ENCODE measurements at regions not wholly inside any gene's neighbourhood (a gene's known extent, or its start where the extent isn't known, plus 50 kb on each side); places are given as distances from the start of the nearest gene placed in this dataset.
A peak's percentile ranks its signal among the peaks of the same experiment; 100 is the strongest.
"Not testable (repeated sequence)": the region's sequence is repeated elsewhere in the genome, so short reads cannot be mapped to it uniquely, and the experiment has no call there.

DNA sequence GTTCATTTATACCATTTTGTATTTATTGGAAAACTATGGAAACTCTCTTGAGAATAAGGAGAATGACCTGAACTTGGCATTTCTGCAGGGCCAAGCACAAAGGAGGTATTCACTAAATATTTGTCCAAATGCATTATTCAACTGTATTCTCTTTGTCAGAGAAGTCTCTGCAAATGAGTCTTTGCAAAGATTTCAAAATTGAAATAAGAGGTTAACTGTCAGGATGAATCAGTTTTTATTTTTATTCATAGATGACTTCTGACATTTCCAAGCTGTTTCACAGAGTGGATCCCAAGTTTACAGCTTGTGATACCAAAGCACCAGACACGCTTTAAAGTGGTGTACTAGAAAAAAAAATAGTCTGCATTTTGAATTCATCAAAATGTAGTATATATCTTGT lies 131.6 kb downstream of the UTRN start:
- intact Hi-C loops (cut with micrococcal nuclease) = no loop called here
- H3K36me3 Mint-ChIP-seq (ENCODE audit: low read depth) = peaks cover 4% of the 10 kb centered on the region
- peaks cover 40% of the 10 kb centered on the region for H3K4me1 Mint-ChIP-seq (ENCODE audit: low read depth)
- no peaks in the 10 kb centered on the region for H3K27me3 Mint-ChIP-seq
- H3K4me3 Mint-ChIP-seq = no peak overlapping the region
- H3K27ac Mint-ChIP-seq = no peak overlapping the region
- no peaks in the 10 kb centered on the region for H3K9me3 Mint-ChIP-seq
- TF ChIP-seq, protein P1, sequence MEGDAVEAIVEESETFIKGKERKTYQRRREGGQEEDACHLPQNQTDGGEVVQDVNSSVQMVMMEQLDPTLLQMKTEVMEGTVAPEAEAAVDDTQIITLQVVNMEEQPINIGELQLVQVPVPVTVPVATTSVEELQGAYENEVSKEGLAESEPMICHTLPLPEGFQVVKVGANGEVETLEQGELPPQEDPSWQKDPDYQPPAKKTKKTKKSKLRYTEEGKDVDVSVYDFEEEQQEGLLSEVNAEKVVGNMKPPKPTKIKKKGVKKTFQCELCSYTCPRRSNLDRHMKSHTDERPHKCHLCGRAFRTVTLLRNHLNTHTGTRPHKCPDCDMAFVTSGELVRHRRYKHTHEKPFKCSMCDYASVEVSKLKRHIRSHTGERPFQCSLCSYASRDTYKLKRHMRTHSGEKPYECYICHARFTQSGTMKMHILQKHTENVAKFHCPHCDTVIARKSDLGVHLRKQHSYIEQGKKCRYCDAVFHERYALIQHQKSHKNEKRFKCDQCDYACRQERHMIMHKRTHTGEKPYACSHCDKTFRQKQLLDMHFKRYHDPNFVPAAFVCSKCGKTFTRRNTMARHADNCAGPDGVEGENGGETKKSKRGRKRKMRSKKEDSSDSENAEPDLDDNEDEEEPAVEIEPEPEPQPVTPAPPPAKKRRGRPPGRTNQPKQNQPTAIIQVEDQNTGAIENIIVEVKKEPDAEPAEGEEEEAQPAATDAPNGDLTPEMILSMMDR (IDR thresholded peaks at IDR 0.05) = no peak
- no peak for ATAC-seq
- CTCF ChIA-PET = interaction anchor here (1.2 kb wide), 1 partner anchor 22 kb away, joined by 3 read pairs; no protein-coding TSS in a partner anchor
- no peak for DNase-seq
- POLR2A ChIA-PET = no interaction called here

GRCh38 chr6:144417681-144418080 lies 132.5 kb downstream of the UTRN start:
- H3K9me3 Mint-ChIP-seq = no peaks in the 10 kb centered on the region
- peaks cover 41% of the 10 kb centered on the region for H3K4me1 Mint-ChIP-seq (ENCODE audit: low read depth)
- ATAC-seq (no peak), DNase-seq (no peak)
- no peak overlapping the region for H3K4me3 Mint-ChIP-seq
- POLR2A ChIA-PET = no interaction called here
- CTCF ChIA-PET = interaction anchor here (1.2 kb wide), 1 partner anchor 21 kb away, joined by 3 read pairs; no protein-coding TSS in a partner anchor
- TF ChIP-seq, protein P1 (IDR thresholded peaks at IDR 0.05) = no peak
- intact Hi-C loops (cut with micrococcal nuclease) = no loop called here
- H3K27ac Mint-ChIP-seq = no peak overlapping the region
- no peaks in the 10 kb centered on the region for H3K27me3 Mint-ChIP-seq
- H3K36me3 Mint-ChIP-seq (ENCODE audit: low read depth) = peaks cover 4% of the 10 kb centered on the region

GRCh38 chr6:144418959-144419545 lies 133.9 kb downstream of the UTRN start:
- CTCF ChIA-PET = no interaction called here

DNA sequence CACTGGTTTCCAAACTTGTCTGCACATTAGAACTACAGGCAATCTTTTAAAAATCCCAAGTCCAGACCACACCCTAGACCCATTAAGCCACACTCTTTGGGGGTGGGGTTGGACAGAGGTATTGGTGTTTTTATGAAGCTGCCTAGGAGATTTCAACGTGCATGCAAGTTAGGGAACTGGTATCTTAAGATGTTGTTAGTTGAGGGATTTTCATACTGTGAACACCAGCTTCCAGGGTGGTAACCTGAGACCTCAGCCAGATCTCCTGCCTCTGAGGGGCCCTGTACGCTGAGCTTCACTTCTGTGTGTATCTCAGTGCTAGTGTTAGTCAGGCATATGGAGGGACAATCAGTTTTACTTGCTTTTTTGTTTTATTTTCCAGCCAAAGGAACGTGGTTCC lies 138.0 kb downstream of the UTRN start:
- TF ChIP-seq, protein P1 (IDR thresholded peaks at IDR 0.05) = no peak
- no peaks in the 10 kb centered on the region for H3K9me3 Mint-ChIP-seq
- peaks cover 25% of the 10 kb centered on the region for H3K36me3 Mint-ChIP-seq (ENCODE audit: low read depth)
- no peaks in the 10 kb centered on the region for H3K27me3 Mint-ChIP-seq
- ChIA-PET POLR2A (no interaction called here), CTCF (interaction anchor here (0.6 to 1.3 kb wide), 2 partner anchors 13 to 17 kb away, joined by 3 read pairs; no protein-coding TSS in a partner anchor)
- intact Hi-C loops (cut with micrococcal nuclease) = loop anchor here (5.0 kb wide), 1 partner anchor 509 kb away; no protein-coding TSS in a partner anchor
- ATAC-seq = no peak
- no peak overlapping the region for H3K4me3 Mint-ChIP-seq
- peaks cover 20% of the 10 kb centered on the region for H3K4me1 Mint-ChIP-seq (ENCODE audit: low read depth)
- no peak for DNase-seq
- H3K27ac Mint-ChIP-seq = no peak overlapping the region

More at GRCh38 chr6:144418959-144419545, 133.9 kb downstream of the UTRN start:
- no peaks in the 10 kb centered on the region for H3K27me3 Mint-ChIP-seq
- intact Hi-C loops (cut with micrococcal nuclease) = no loop called here
- TF ChIP-seq, protein P1 (IDR thresholded peaks at IDR 0.05) = no peak
- DNase-seq = no peak
- H3K4me3 Mint-ChIP-seq = no peak overlapping the region
- H3K4me1 Mint-ChIP-seq (ENCODE audit: low read depth) = peaks cover 35% of the 10 kb centered on the region
- no peaks in the 10 kb centered on the region for H3K9me3 Mint-ChIP-seq
- peak; percentile 42 for ATAC-seq
- POLR2A ChIA-PET = no interaction called here
- peaks cover 8% of the 10 kb centered on the region for H3K36me3 Mint-ChIP-seq (ENCODE audit: low read depth)
- no peak overlapping the region for H3K27ac Mint-ChIP-seq

DNA sequence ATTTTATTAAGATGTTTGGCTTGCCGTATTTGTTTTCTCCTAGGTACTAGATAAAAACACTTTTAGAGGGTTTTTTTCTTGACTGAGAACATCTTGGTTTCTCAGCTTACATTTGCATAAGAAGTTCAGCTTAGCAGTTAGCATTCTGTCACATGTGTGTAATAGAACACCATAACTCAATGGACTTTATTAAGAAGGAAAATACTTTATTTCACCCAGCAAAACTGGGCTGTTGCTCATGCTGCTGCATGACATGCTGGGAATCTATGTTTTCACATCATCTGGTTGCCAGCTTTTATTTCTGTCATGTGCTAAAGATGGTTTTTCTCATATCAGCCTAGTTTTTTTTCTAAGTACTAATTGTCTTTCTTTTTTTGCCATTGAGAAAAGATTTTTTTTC lies 144.6 kb downstream of the UTRN start:
- CTCF ChIA-PET = interaction anchor here (1.2 kb wide), 1 partner anchor 12 kb away, joined by 4 read pairs; no protein-coding TSS in a partner anchor
- Mint-ChIP-seq H3K27ac (no peak overlapping the region), H3K36me3 (ENCODE audit: low read depth) (peaks cover 34% of the 10 kb centered on the region), H3K4me3 (no peak overlapping the region), H3K27me3 (no peaks in the 10 kb centered on the region), H3K9me3 (no peaks in the 10 kb centered on the region), H3K4me1 (ENCODE audit: low read depth) (peaks cover 12% of the 10 kb centered on the region)
- TF ChIP-seq, protein P1 (IDR thresholded peaks at IDR 0.05) = no peak
- ATAC-seq (no peak), DNase-seq (no peak)
- POLR2A ChIA-PET = interaction anchor here (1.1 kb wide), 1 partner anchor 8 kb away, joined by 3 read pairs; no protein-coding TSS in a partner anchor
- intact Hi-C loops (cut with micrococcal nuclease) = no loop called here

DNA sequence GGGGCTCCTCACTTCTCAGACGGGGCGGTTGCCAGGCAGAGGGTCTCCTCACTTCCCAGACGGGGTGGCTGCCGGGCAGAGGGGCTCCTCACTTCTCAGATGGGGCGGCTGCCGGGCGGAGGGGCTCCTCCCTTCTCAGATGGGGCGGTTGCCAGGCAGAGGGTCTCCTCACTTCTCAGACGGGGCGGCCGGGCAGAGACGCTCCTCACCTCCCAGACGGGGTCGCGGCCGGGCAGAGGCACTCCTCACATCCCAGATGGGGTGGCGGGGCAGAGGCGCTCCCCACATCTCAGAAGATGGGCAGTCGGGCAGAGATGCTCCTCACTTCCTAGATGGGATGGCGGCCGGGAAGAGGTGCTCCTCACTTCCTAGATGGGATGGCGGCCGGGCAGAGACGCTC lies 148.3 kb downstream of the UTRN start:
- H3K4me1 Mint-ChIP-seq (ENCODE audit: low read depth); intact Hi-C loops (cut with micrococcal nuclease); H3K4me3 Mint-ChIP-seq; CTCF ChIA-PET; ATAC-seq; H3K27me3 Mint-ChIP-seq; DNase-seq; H3K9me3 Mint-ChIP-seq; POLR2A ChIA-PET; H3K27ac Mint-ChIP-seq: not testable (repeated sequence)
- peaks cover 39% of the 10 kb centered on the region for H3K36me3 Mint-ChIP-seq (ENCODE audit: low read depth)
